SK-N-DZ (cell line): ENCODE measurements at regions not wholly inside any gene's neighbourhood (a gene's known extent, or its start where the extent isn't known, plus 50 kb on each side); places are given as distances from the start of the nearest gene placed in this dataset.

Experiments used
- DNase-seq: peaks from one replicate; pipeline ENCODE4 v3.0.0-alpha.2; 2015; ENCODE audit warnings: low spot score

- no peak for DNase-seq
Observed at GRCh38 chr12:91810531-91811451, 334.9 kb downstream of the BTG1 start.

GRCh38 chr12:91810077-91810476, 335.6 kb downstream of the BTG1 start:
- no peak for DNase-seq

GRCh38 chr12:91805031-91805430, 340.6 kb downstream of the BTG1 start:
- DNase-seq: no peak

GRCh38 chr12:91804533-91804932, 341.1 kb downstream of the BTG1 start:
- no peak for DNase-seq

- no peak for DNase-seq
Observed at GRCh38 chr12:91801048-91801447, 344.6 kb downstream of the BTG1 start.

GRCh38 chr12:91793676-91794075, 352.0 kb downstream of the BTG1 start:
- no peak for DNase-seq

- DNase-seq: no peak
Observed at GRCh38 chr12:91792597-91792996, 353.0 kb downstream of the BTG1 start.

GRCh38 chr12:91786499-91787272, 359.0 kb downstream of the BTG1 start:
- DNase-seq: no peak

GRCh38 chr12:91785655-91786498, 359.8 kb downstream of the BTG1 start:
- DNase-seq: no peak

GRCh38 chr12:91781114-91781513, 364.5 kb downstream of the BTG1 start:
- no peak for DNase-seq

- DNase-seq: peak; percentile 52
Observed at GRCh38 chr12:91778938-91779400, 366.7 kb downstream of the BTG1 start.

- no peak for DNase-seq
Observed at GRCh38 chr12:91778091-91778832, 367.4 kb downstream of the BTG1 start.

GRCh38 chr12:91777268-91777992, 368.2 kb downstream of the BTG1 start:
- no peak for DNase-seq

- no peak for DNase-seq
Observed at GRCh38 chr12:91774434-91774921, 371.2 kb downstream of the BTG1 start.

GRCh38 chr12:91773749-91774429, 371.8 kb downstream of the BTG1 start:
- no peak for DNase-seq

GRCh38 chr12:91772411-91772810, 373.2 kb downstream of the BTG1 start:
- DNase-seq: no peak

- DNase-seq: peak; percentile 66
Observed at GRCh38 chr12:91769736-91770135, 375.9 kb downstream of the BTG1 start.

GRCh38 chr12:91767237-91767636, 378.4 kb downstream of the BTG1 start:
- DNase-seq: no peak

GRCh38 chr12:91766454-91766853, 379.2 kb downstream of the BTG1 start:
- no peak for DNase-seq
